Sigmoid colon (tissue), 6 donors: ENCODE measurements at regions not wholly inside any gene's neighbourhood (a gene's known extent, or its start where the extent isn't known, plus 50 kb on each side); places are given as distances from the start of the nearest gene placed in this dataset.
"Not testable (repeated sequence)": the region's sequence is repeated elsewhere in the genome, so short reads cannot be mapped to it uniquely, and the experiment has no call there.

ENCODE experiments used
- DNase-seq: peaks from one replicate; pipeline ENCODE4 v3.0.0-alpha.2; 2019
- H3K27ac ChIP-seq, 4 donors: fragments of 200-600 bp; sonication (generic); one replicate each; pipeline ENCODE4 v1.5.1; 2016 to 2019; ENCODE audit warnings: mild to moderate bottlenecking in 1 of 4
- H3K27me3 ChIP-seq, 3 donors: fragments of 200-600 bp; sonication (generic); one replicate each; pipeline ENCODE4 v1.5.1; 2019; ENCODE audit warnings: mild to moderate bottlenecking in 1 of 3
- H3K36me3 ChIP-seq, 4 donors: fragments of 200-600 bp; sonication (generic); one replicate each; pipeline ENCODE4 v1.5.1; 2016 to 2019
- H3K4me1 ChIP-seq, 4 donors: fragments of 200-600 bp; sonication (generic); one replicate each; pipeline ENCODE4 v1.5.1; 2017 to 2019
- H3K4me3 ChIP-seq, 4 donors: fragments of 200-600 bp; sonication (generic); one replicate each; pipeline ENCODE4 v1.5.1; 2017 to 2019; ENCODE audit warnings: mild to moderate bottlenecking in 2 of 4, moderate library complexity in 1 of 4
- H3K9me3 ChIP-seq, 4 donors: fragments of 200-600 bp in 3 of 4; sonication (generic) in 3 of 4; one replicate each; pipeline versions ENCODE4 v1.5.1 to v1.6.1; 2013 to 2019
- EP300 ChIP-seq, 4 donors: sonication (generic); formaldehyde crosslinking; IDR thresholded peaks; one replicate each; pipeline ENCODE4 v1.6.1; 2017; ENCODE audit warnings: antibody characterized with exemption in 4 of 4
- POLR2A ChIP-seq, 2 donors: fragments of 450-650 bp; IDR thresholded peaks; one replicate each; pipeline ENCODE4 v1.6.1; 2016; ENCODE audit warnings: antibody characterized with exemption in 2 of 2, mild to moderate bottlenecking in 2 of 2, moderate library complexity in 2 of 2
- POLR2AphosphoS5 ChIP-seq, 4 donors: sonication (generic); formaldehyde crosslinking; IDR thresholded peaks; one replicate each; pipeline ENCODE4 v1.6.1; 2017; ENCODE audit warnings: antibody characterized with exemption in 4 of 4
- WGBS, 2 donors: extraction: QIAGEN DNeasy Blood & Tissue Kit; methylation state at CpG; one replicate each; pipeline ENCODE4 v1.1.7; 2013; 5-methylcytosine and 5-hydroxymethylcytosine counted together
- intact Hi-C: fragments of 100-400 bp; cut with DNase I; formaldehyde crosslinking; loops from one replicate; pipeline ENCODE4 v1.15.1; 2023
- TF ChIP-seq, protein P1 (sequence below), 4 experiments: fragments of 450-650 bp in 3 of 4; fragments of 200-600 bp in 1 of 4; IDR thresholded peaks; one replicate each; pipeline ENCODE4 v1.5.1; 2016 to 2019; ENCODE audit warnings: antibody characterized with exemption in 4 of 4, mild to moderate bottlenecking in 3 of 4, moderate library complexity in 2 of 4
- donor health status: healthy with polysubstance abuse.
- donor health status: healthy.

- H3K36me3 ChIP-seq, H3K4me3 ChIP-seq, DNase-seq, H3K27me3 ChIP-seq, H3K9me3 ChIP-seq, H3K4me1 ChIP-seq, intact Hi-C loops, H3K27ac ChIP-seq: not testable (repeated sequence)
- WGBS, 2 donors: 60 to 79% methylated on average over 10 of the region's 10 CpGs
Observed at GRCh38 chrX:113988315-113988935, 595.5 kb upstream of the HTR2C start.

- DNase-seq: no peak
- no peaks in the 10 kb centered on the region for H3K4me1 ChIP-seq
- H3K4me3 ChIP-seq: no peak overlapping the region
- H3K27me3 ChIP-seq: no peaks in the 10 kb centered on the region
- 100% methylated on average over 1 of the region's 1 CpG for WGBS, 2 donors
- no peaks in the 10 kb centered on the region for H3K9me3 ChIP-seq
- no peaks in the 10 kb centered on the region for H3K36me3 ChIP-seq
- TF ChIP-seq EP300 (IDR thresholded peaks at IDR 0.05): no peak
- no peak for TF ChIP-seq POLR2AphosphoS5 (IDR thresholded peaks at IDR 0.05)
- TF ChIP-seq POLR2A (IDR thresholded peaks at IDR 0.05): no peak
- TF ChIP-seq, protein P1, sequence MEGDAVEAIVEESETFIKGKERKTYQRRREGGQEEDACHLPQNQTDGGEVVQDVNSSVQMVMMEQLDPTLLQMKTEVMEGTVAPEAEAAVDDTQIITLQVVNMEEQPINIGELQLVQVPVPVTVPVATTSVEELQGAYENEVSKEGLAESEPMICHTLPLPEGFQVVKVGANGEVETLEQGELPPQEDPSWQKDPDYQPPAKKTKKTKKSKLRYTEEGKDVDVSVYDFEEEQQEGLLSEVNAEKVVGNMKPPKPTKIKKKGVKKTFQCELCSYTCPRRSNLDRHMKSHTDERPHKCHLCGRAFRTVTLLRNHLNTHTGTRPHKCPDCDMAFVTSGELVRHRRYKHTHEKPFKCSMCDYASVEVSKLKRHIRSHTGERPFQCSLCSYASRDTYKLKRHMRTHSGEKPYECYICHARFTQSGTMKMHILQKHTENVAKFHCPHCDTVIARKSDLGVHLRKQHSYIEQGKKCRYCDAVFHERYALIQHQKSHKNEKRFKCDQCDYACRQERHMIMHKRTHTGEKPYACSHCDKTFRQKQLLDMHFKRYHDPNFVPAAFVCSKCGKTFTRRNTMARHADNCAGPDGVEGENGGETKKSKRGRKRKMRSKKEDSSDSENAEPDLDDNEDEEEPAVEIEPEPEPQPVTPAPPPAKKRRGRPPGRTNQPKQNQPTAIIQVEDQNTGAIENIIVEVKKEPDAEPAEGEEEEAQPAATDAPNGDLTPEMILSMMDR (IDR thresholded peaks at IDR 0.05): no peak
- no peak overlapping the region for H3K27ac ChIP-seq
- intact Hi-C loops: no loop called here
Observed at GRCh38 chrX:113986427-113986826, 597.5 kb upstream of the HTR2C start.

- Histone ChIP-seq H3K4me3 (no peak overlapping the region), H3K4me1 (no peaks in the 10 kb centered on the region), H3K36me3 (no peaks in the 10 kb centered on the region), H3K9me3 (no peaks in the 10 kb centered on the region), H3K27ac (no peak overlapping the region), H3K27me3 (no peaks in the 10 kb centered on the region)
- 21 to 71% methylated on average over 4 of the region's 4 CpGs for WGBS, 2 donors
- TF ChIP-seq EP300 (IDR thresholded peaks at IDR 0.05): no peak
- TF ChIP-seq, protein P1 (IDR thresholded peaks at IDR 0.05): no peak
- TF ChIP-seq POLR2AphosphoS5 (IDR thresholded peaks at IDR 0.05): no peak
- TF ChIP-seq POLR2A (IDR thresholded peaks at IDR 0.05): no peak
- DNase-seq: no peak
- intact Hi-C loops: no loop called here
Observed at GRCh38 chrX:113982766-113983165, 601.1 kb upstream of the HTR2C start.

DNA sequence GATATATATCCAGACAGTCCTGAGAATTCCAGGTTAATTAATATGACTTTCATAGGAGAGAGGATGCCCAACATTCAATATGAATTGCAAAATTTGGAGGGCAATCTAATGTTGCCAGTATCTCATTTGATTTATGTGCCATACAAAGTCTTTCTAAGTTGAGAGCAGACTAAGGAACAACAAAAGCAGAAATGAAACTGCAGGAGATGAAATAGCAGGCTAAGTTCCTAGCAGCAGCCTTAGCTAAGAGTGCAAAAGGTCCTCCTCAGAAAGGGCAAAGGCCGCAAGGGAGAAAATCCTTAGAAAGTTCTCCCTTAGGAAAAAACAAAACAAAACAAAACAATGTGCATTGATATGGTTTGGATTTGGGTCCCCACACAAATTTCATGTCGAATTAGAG is 602.9 kb upstream of the HTR2C start:
- Histone ChIP-seq H3K4me1 (no peaks in the 10 kb centered on the region), H3K36me3 (no peaks in the 10 kb centered on the region), H3K27ac (no peak overlapping the region), H3K27me3 (no peaks in the 10 kb centered on the region), H3K9me3 (no peaks in the 10 kb centered on the region), H3K4me3 (no peak overlapping the region)
- intact Hi-C loops: no loop called here
- no peak for DNase-seq
- WGBS, 2 donors: 80 to 91% methylated on average over 2 of the region's 2 CpGs
- TF ChIP-seq POLR2AphosphoS5 (IDR thresholded peaks at IDR 0.05) (no peak), EP300 (IDR thresholded peaks at IDR 0.05) (no peak)

GRCh38 chrX:113977887-113978286 is 606.0 kb upstream of the HTR2C start:
- WGBS, 2 donors: 23 to 73% methylated on average over 1 of the region's 1 CpG
- H3K9me3 ChIP-seq: no peaks in the 10 kb centered on the region
- DNase-seq: no peak
- TF ChIP-seq POLR2A (IDR thresholded peaks at IDR 0.05) (no peak), POLR2AphosphoS5 (IDR thresholded peaks at IDR 0.05) (no peak), EP300 (IDR thresholded peaks at IDR 0.05) (no peak)
- TF ChIP-seq, protein P1 (IDR thresholded peaks at IDR 0.05): no peak
- no peak overlapping the region for H3K4me3 ChIP-seq
- H3K36me3 ChIP-seq: no peaks in the 10 kb centered on the region
- H3K4me1 ChIP-seq: no peaks in the 10 kb centered on the region
- no peak overlapping the region for H3K27ac ChIP-seq
- intact Hi-C loops: no loop called here
- H3K27me3 ChIP-seq: no peaks in the 10 kb centered on the region

DNA sequence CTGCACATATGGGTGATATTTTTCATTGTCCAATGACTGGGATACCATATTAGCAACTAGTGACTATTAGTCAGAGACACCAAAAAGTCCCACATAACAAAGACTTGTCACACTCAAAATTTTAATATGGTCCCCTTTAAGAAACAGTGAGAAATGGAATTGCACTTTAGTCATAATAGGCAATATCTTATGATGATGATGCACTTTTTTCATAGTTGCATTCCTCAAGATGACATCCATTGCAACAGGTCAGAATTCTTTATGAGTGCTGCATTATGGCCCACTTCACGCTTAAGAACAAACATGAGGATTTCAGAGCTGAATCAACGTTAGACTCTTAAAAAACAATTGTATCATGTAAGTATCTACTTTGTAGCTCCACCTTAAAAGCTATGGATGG is 608.4 kb upstream of the HTR2C start:
- H3K4me3 ChIP-seq: no peak overlapping the region
- H3K4me1 ChIP-seq: no peaks in the 10 kb centered on the region
- TF ChIP-seq, protein P1 (IDR thresholded peaks at IDR 0.05): no peak
- no peaks in the 10 kb centered on the region for H3K36me3 ChIP-seq
- 75 to 80% methylated on average over 2 of the region's 2 CpGs for WGBS, 2 donors
- H3K9me3 ChIP-seq: no peaks in the 10 kb centered on the region
- no peaks in the 10 kb centered on the region for H3K27me3 ChIP-seq
- intact Hi-C loops: no loop called here
- no peak overlapping the region for H3K27ac ChIP-seq
- DNase-seq: no peak
